GM18498 (cell line): ENCODE measurements at regions not wholly inside any gene's neighbourhood (a gene's known extent, or its start where the extent isn't known, plus 50 kb on each side); places are given as distances from the start of the nearest gene placed in this dataset.

Source experiments
- ATAC-seq: cut with Tn5 transposase; IDR thresholded peaks from one replicate; pipeline ENCODE4 v1.9.1; 2021; ENCODE audit warnings: mild to moderate bottlenecking, moderate library complexity; ENCODE audit not compliant: unreplicated experiment

GRCh38 chr9:18136354-18136994, 337.5 kb upstream of the ADAMTSL1 start:
- no peak for ATAC-seq

- no peak for ATAC-seq
Observed at GRCh38 chr9:18137815-18138214, 336.1 kb upstream of the ADAMTSL1 start.

- ATAC-seq: no peak
Observed at GRCh38 chr9:18138656-18139055, 335.3 kb upstream of the ADAMTSL1 start.

GRCh38 chr9:18141681-18142080, 332.3 kb upstream of the ADAMTSL1 start:
- ATAC-seq: no peak

- ATAC-seq: no peak
Observed at GRCh38 chr9:18143073-18143745, 330.7 kb upstream of the ADAMTSL1 start.

- no peak for ATAC-seq
Observed at GRCh38 chr9:18146329-18146728, 327.6 kb upstream of the ADAMTSL1 start.

GRCh38 chr9:18149471-18150011, 324.4 kb upstream of the ADAMTSL1 start:
- ATAC-seq: no peak

GRCh38 chr9:18154661-18155060, 319.3 kb upstream of the ADAMTSL1 start:
- no peak for ATAC-seq

- no peak for ATAC-seq
Observed at GRCh38 chr9:18159254-18159653, 314.7 kb upstream of the ADAMTSL1 start.

- ATAC-seq: no peak
Observed at GRCh38 chr9:18163146-18163545, 310.8 kb upstream of the ADAMTSL1 start.

- no peak for ATAC-seq
Observed at GRCh38 chr9:18167733-18168132, 306.2 kb upstream of the ADAMTSL1 start.

GRCh38 chr9:18173923-18174322, 300.0 kb upstream of the ADAMTSL1 start:
- ATAC-seq: no peak

- no peak for ATAC-seq
Observed at GRCh38 chr9:18182636-18183035, 291.3 kb upstream of the ADAMTSL1 start.

- ATAC-seq: no peak
Observed at GRCh38 chr9:18183974-18184373, 290.0 kb upstream of the ADAMTSL1 start.

- no peak for ATAC-seq
Observed at GRCh38 chr9:18184401-18184800, 289.6 kb upstream of the ADAMTSL1 start.

GRCh38 chr9:18185196-18185595, 288.8 kb upstream of the ADAMTSL1 start:
- no peak for ATAC-seq

GRCh38 chr9:18188971-18189370, 285.0 kb upstream of the ADAMTSL1 start:
- ATAC-seq: no peak

GRCh38 chr9:18189871-18190670, 283.9 kb upstream of the ADAMTSL1 start:
- ATAC-seq: no peak

GRCh38 chr9:18190671-18191374, 283.1 kb upstream of the ADAMTSL1 start:
- ATAC-seq: no peak

GRCh38 chr9:18194316-18194715, 279.6 kb upstream of the ADAMTSL1 start:
- no peak for ATAC-seq

- no peak for ATAC-seq
Observed at GRCh38 chr9:18195223-18195622, 278.7 kb upstream of the ADAMTSL1 start.
